Inflammatory macrophage treated with lipopolysaccharide for 4 hours (primary cell): ENCODE measurements at regions not wholly inside any gene's neighbourhood (a gene's known extent, or its start where the extent isn't known, plus 50 kb on each side); places are given as distances from the start of the nearest gene placed in this dataset.

Experiments
- DNase-seq: peaks from one replicate; pipeline ENCODE4 v3.0.0-alpha.2; 2020

DNA sequence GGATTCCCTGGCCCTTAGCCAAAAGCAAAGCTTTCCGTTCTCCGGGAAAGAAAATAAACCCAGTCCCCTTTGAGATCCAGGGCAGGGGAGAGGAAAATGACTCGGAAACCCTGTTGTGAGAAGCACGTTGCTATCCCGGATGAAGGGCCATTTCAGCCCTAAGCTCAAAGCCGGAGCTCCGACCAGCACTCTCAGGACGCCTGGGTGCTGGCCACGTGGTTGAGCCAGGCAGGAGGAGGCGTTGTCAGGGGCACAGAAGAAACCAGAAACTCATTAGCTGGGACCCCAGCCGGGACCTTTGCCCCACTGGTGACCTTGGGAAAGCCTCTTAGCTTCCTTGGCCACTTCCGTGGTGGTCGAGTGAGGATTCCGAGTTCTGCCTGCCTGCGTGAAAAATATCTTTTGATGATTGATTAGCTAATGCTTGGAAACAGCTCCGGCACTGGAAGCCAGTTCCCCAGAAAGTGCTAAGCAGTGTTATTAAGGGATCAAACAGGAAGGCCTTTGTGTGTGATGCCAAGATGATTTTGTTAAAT lies 57.6 kb upstream of the FZD10 start:
- DNase-seq, result no peak

DNA sequence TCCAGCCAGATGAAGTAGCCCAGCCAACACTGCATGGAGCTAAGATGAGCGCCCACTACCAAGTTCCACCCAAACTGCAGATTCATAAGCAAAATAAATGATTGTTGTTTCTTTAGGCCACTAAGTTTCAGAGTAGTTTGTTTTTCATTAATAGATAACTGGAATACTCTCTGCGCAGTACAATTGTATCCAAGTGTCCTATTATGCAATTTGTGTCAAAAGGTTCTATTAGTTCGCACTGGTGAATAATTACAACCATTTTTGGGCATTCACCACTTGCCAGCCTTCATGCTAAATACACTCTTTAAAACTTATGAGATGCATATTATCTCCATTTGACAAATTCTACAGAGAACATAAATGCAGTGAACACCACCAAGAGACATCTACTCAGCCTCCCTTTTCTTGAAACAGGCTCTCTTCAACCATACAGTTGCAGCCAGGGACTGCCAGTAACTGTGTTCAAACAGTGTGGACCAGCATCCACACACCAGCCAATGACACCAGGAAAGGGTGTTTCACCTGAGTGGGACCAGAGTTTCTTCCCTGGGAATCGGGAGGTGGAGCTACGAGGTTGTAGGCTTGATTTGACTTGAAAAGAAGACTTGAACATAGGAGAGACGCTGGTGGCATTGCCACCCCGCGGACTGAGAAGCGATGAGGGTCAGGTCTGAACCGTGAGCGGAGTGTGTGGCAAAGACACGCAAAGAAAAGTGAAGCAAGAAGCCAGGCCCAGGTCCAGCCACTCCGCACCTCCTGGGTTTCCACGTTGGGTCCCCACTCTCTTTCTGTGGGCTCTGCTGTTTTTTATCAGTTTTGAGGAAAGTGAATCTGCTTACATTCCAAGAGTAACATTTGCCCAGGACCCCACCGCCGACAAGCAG lies 53.0 kb upstream of the FZD10 start:
- DNase-seq, result no peak

- no peak for DNase-seq
Observed at GRCh38 chr12:130110914-130111313, 51.4 kb upstream of the FZD10 start.

- no peak for DNase-seq
Observed at GRCh38 chr12:130111965-130112496, 50.2 kb upstream of the FZD10 start.
